ENCODE measurements at regions not wholly inside any gene's neighbourhood (a gene's known extent, or its start where the extent isn't known, plus 50 kb on each side); places are given as distances from the start of the nearest gene placed in this dataset.

DNA sequence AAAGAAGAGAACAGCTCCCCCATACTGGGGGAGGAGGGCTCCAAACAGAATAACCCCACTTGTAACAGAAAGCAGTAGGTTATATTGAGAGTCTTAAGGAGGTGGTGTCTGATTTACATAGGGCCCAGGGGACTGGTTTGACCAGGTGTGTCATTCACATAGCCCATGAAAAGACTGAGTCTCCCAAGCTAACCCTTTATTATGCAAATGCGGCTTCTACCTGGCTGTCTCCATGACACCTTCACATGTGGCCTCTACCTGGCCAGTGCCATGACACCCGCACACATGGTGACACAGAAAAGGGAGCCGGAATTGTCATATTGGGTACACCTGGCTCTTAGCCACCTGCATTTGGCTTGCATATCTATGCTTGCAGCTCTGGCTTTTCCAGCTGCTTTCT is 1057.2 kb upstream of the PIK3C3 start:
- TF ChIP-seq FOXP2 (optimal IDR thresholded peaks at IDR 0.05; ENCODE audit: borderline replicate concordance, extremely low read depth, extremely low read length, insufficient read depth) (no peak), POLR2AphosphoS5 (IDR thresholded peaks at IDR 0.05; ENCODE audit: low read depth, low read length) (no peak), REST (IDR thresholded peaks at IDR 0.05; ENCODE audit: insufficient read depth in 1 of 2, low read depth in 2 of 2, low read length in 2 of 2) (no peak), SIN3A (IDR thresholded peaks at IDR 0.05; ENCODE audit: borderline replicate concordance, insufficient read depth, low read length) (no peak), TAF1 (IDR thresholded peaks at IDR 0.05; ENCODE audit: borderline replicate concordance, insufficient read depth, low read length) (no peak)

DNA sequence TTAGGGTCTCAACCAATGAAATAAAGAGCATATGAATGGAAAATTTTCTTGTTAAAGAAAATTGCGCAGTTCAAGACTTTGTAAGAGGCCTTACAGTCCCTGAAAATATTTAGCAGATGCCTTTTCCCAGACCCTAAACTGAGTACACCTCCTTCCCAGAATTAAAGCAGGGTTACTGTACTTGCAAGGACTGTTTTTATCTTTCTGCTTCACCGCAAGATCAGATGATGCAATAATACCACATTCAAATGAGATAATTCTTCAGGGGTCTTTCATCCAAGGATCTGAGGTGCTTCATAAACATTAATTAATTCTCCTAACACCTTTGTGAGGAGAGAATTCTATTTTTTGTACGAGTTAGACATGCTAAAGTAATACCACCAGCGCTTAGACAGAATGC is 1071.8 kb upstream of the PIK3C3 start:
- TF ChIP-seq FOXP2 (optimal IDR thresholded peaks at IDR 0.05; ENCODE audit: borderline replicate concordance, extremely low read depth, extremely low read length, insufficient read depth) (no peak), SIN3A (IDR thresholded peaks at IDR 0.05; ENCODE audit: borderline replicate concordance, insufficient read depth, low read length) (no peak), REST (IDR thresholded peaks at IDR 0.05; ENCODE audit: insufficient read depth in 1 of 2, low read depth in 2 of 2, low read length in 2 of 2) (no peak), POLR2AphosphoS5 (IDR thresholded peaks at IDR 0.05; ENCODE audit: low read depth, low read length) (no peak), TAF1 (IDR thresholded peaks at IDR 0.05; ENCODE audit: borderline replicate concordance, insufficient read depth, low read length) (no peak)

GRCh38 chr18:40882468-40882867 is 1072.6 kb upstream of the PIK3C3 start:
- TF ChIP-seq FOXP2 (optimal IDR thresholded peaks at IDR 0.05; ENCODE audit: borderline replicate concordance, extremely low read depth, extremely low read length, insufficient read depth) (no peak), POLR2AphosphoS5 (IDR thresholded peaks at IDR 0.05; ENCODE audit: low read depth, low read length) (no peak), SIN3A (IDR thresholded peaks at IDR 0.05; ENCODE audit: borderline replicate concordance, insufficient read depth, low read length) (no peak), REST (IDR thresholded peaks at IDR 0.05; ENCODE audit: insufficient read depth in 1 of 2, low read depth in 2 of 2, low read length in 2 of 2) (no peak), TAF1 (IDR thresholded peaks at IDR 0.05; ENCODE audit: borderline replicate concordance, insufficient read depth, low read length) (no peak)

- TF ChIP-seq REST (IDR thresholded peaks at IDR 0.05; ENCODE audit: insufficient read depth in 1 of 2, low read depth in 2 of 2, low read length in 2 of 2) (no peak), TAF1 (IDR thresholded peaks at IDR 0.05; ENCODE audit: borderline replicate concordance, insufficient read depth, low read length) (no peak), FOXP2 (optimal IDR thresholded peaks at IDR 0.05; ENCODE audit: borderline replicate concordance, extremely low read depth, extremely low read length, insufficient read depth) (no peak), POLR2AphosphoS5 (IDR thresholded peaks at IDR 0.05; ENCODE audit: low read depth, low read length) (no peak), SIN3A (IDR thresholded peaks at IDR 0.05; ENCODE audit: borderline replicate concordance, insufficient read depth, low read length) (no peak)
Observed at GRCh38 chr18:40878371-40878770, 1076.7 kb upstream of the PIK3C3 start.

DNA sequence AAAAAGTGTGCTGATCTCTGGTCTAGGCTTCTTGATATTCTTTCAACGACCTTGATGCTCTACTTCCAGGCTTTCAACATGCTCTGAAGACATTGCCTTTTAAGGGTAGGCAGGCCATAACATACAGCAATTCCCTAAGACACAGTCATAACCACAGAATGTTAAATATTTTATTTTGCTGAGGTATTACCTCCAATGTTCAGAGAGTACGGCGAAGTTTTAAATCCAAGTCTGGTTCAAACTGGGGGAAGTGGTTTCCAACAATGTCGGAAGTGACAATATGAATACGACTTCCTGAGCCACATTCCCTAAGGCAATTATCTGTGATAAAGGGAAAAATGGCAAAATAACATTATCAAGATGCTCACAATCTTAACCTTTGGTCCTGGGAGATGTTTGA is 1077.9 kb upstream of the PIK3C3 start:
- TF ChIP-seq FOXP2 (optimal IDR thresholded peaks at IDR 0.05; ENCODE audit: borderline replicate concordance, extremely low read depth, extremely low read length, insufficient read depth) = no peak
- no peak for TF ChIP-seq REST (IDR thresholded peaks at IDR 0.05; ENCODE audit: insufficient read depth in 1 of 2, low read depth in 2 of 2, low read length in 2 of 2)
- TF ChIP-seq TAF1 (IDR thresholded peaks at IDR 0.05; ENCODE audit: borderline replicate concordance, insufficient read depth, low read length) = no peak
- no peak for TF ChIP-seq SIN3A (IDR thresholded peaks at IDR 0.05; ENCODE audit: borderline replicate concordance, insufficient read depth, low read length)
- no peak for TF ChIP-seq POLR2AphosphoS5 (IDR thresholded peaks at IDR 0.05; ENCODE audit: low read depth, low read length)

All from PFSK-1 (cell line).